Panc1 (cell line): ENCODE measurements at regions not wholly inside any gene's neighbourhood (a gene's known extent, or its start where the extent isn't known, plus 50 kb on each side); places are given as distances from the start of the nearest gene placed in this dataset.

Experiments used
- ATAC-seq: fragments of 200-7000 bp; cut with Tn5 transposase; 2 replicates; pipeline ENCODE4 v1.9.1; 2020; ENCODE audit warnings: mild to moderate bottlenecking, moderate library complexity
- BruUV-seq: library from RNA; stranded (reverse); fragments of 400-500 nt; replicated peaks from 2 replicates; lab custom pipeline; 2021; lab: Mats Ljungman, UMichigan
- CTCF ChIA-PET: fragments of 300-600 bp; sonication (Branson Sonifier 250); formaldehyde crosslinking; loops from one replicate; lab custom pipeline; 2022; ENCODE audit warnings: antibody characterized with exemption; lab: Charles Lee
- POLR2A ChIA-PET: fragments of 300-600 bp; sonication (Branson Sonifier 250); formaldehyde crosslinking; loops from one replicate; lab custom pipeline; 2022; ENCODE audit warnings: antibody characterized with exemption; lab: Charles Lee
- DNase-seq: peaks from one replicate; pipeline ENCODE4 v3.0.0-alpha.2; 2010; ENCODE audit warnings: low read depth, low spot score
- H3K27ac ChIP-seq: 2 replicates; pipeline ENCODE4 v1.5.1; 2011; ENCODE audit warnings: mild to moderate bottlenecking, low read length, inconsistent platforms
- H3K27me3 ChIP-seq: fragments of 200-500 bp; sonication (Bioruptor generic); 2 replicates; pipeline ENCODE4 v1.6.0; 2014; ENCODE audit warnings: low read length, inconsistent platforms; ENCODE audit not compliant: control insufficient read depth, insufficient read depth
- H3K36me3 ChIP-seq: fragments of 200-500 bp; sonication (Bioruptor generic); 2 replicates; pipeline ENCODE4 v1.5.1; 2014; ENCODE audit warnings: inconsistent platforms, mild to moderate bottlenecking, low read length, moderate library complexity; ENCODE audit not compliant: control insufficient read depth, insufficient read depth
- H3K4me1 ChIP-seq: 2 replicates; pipeline ENCODE4 v1.5.1; 2011; ENCODE audit warnings: inconsistent platforms, mild to moderate bottlenecking, low read length, moderate library complexity; ENCODE audit not compliant: control insufficient read depth, insufficient read depth
- H3K4me3 ChIP-seq, 2 experiments: 2 replicates each; pipeline ENCODE4 v1.5.1; 2011 to 2012; ENCODE audit warnings: low read depth in 2 of 2, low read length in 2 of 2, mild to moderate bottlenecking in 2 of 2, inconsistent platforms in 1 of 2, moderate library complexity in 1 of 2
- H3K9me3 ChIP-seq: fragments of 200-500 bp; sonication (Bioruptor generic); 2 replicates; pipeline ENCODE4 v1.5.1; 2014; ENCODE audit warnings: low read depth, mild to moderate bottlenecking, inconsistent platforms, low read length, moderate library complexity; ENCODE audit not compliant: control insufficient read depth, insufficient read depth
- CTCF ChIP-seq: fragments of 450-650 bp; IDR thresholded peaks from 2 replicates; pipeline ENCODE4 v1.5.1; 2017; ENCODE audit warnings: mild to moderate bottlenecking
- POLR2AphosphoS5 ChIP-seq: IDR thresholded peaks from 2 replicates; pipeline ENCODE4 v1.6.1; 2012; ENCODE audit warnings: mild to moderate bottlenecking, low read depth, low read length, moderate library complexity
- REST ChIP-seq, 2 experiments: IDR thresholded peaks; 2 replicates each; pipeline ENCODE4 v1.6.1; 2011 to 2012; ENCODE audit warnings: low read depth in 2 of 2, control low read depth in 1 of 2, low read length in 1 of 2, mild to moderate bottlenecking in 1 of 2, moderate library complexity in 1 of 2; ENCODE audit not compliant: insufficient read depth in 1 of 2
- SIN3A ChIP-seq: IDR thresholded peaks from 2 replicates; pipeline ENCODE4 v1.6.1; 2012; ENCODE audit warnings: low read depth, mild to moderate bottlenecking, low read length, moderate library complexity, borderline replicate concordance; ENCODE audit not compliant: insufficient read depth
- TCF7L2 ChIP-seq: IDR thresholded peaks from 2 replicates; pipeline ENCODE4 v1.6.1; 2011; ENCODE audit warnings: mild to moderate bottlenecking, low read depth, low read length, inconsistent platforms
- in situ Hi-C: cut with HindIII; loops from 2 replicates; pipeline ENCODE4 v1.10.0; 2016; ENCODE audit warnings: low sequenced_read_pairs, low pct_unique_long_range_greater_than_20kb
- intact Hi-C: fragments of 100-400 bp; cut with micrococcal nuclease; formaldehyde crosslinking; loops from one replicate; pipeline ENCODE4 v1.10.0; 2022; ENCODE audit not compliant: unreplicated experiment

DNA sequence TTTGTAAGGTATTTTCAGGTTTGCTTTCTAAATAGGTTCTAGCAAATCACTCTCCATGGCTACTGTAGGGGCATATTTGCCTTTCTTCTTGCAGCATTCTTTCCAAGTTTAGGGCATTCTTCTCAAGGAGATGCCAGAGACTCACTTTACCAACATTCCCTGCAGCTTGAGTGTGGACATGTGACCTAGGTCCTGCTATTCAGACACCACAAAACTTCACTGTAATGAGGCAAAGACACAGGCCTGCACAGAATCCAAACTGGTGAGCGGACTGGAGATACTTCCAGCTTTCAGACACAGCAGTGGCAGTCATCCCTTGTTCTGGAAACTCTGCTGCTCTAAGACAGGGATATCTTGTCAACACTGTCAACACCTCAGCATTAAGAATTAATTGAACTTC is 146.4 kb upstream of the PFN2 start:
- no TSS peak for BruUV-seq
- ChIA-PET CTCF (no interaction called here), POLR2A (no interaction called here)
- ATAC-seq = no peak
- TF ChIP-seq REST (IDR thresholded peaks at IDR 0.05; ENCODE audit: insufficient read depth in 1 of 2, low read depth in 2 of 2, low read length in 1 of 2) = no peak
- TF ChIP-seq TCF7L2 = no peak
- no peak for TF ChIP-seq SIN3A
- no peak for TF ChIP-seq POLR2AphosphoS5
- no peak for TF ChIP-seq CTCF
- no peaks in the 10 kb centered on the region for H3K27me3 ChIP-seq
- intact Hi-C loops (no loop called here), in situ Hi-C loops (no loop called here)
- no peak overlapping the region for H3K4me3 ChIP-seq
- no peaks in the 10 kb centered on the region for H3K4me1 ChIP-seq
- no peak overlapping the region for H3K27ac ChIP-seq
- DNase-seq = no peak
- no peaks in the 10 kb centered on the region for H3K36me3 ChIP-seq
- H3K9me3 ChIP-seq = no peaks in the 10 kb centered on the region

- Histone ChIP-seq H3K4me3 (no peak overlapping the region), H3K9me3 (no peaks in the 10 kb centered on the region), H3K27ac (no peak overlapping the region), H3K27me3 (no peaks in the 10 kb centered on the region), H3K4me1 (no peaks in the 10 kb centered on the region), H3K36me3 (no peaks in the 10 kb centered on the region)
- ATAC-seq (no peak), DNase-seq (no peak)
- in situ Hi-C loops (no loop called here), intact Hi-C loops (no loop called here)
- no peak for TF ChIP-seq SIN3A
- TF ChIP-seq TCF7L2 = no peak
- no peak for TF ChIP-seq REST (IDR thresholded peaks at IDR 0.05; ENCODE audit: insufficient read depth in 1 of 2, low read depth in 2 of 2, low read length in 1 of 2)
- TF ChIP-seq CTCF = no peak
- no peak for TF ChIP-seq POLR2AphosphoS5
- POLR2A ChIA-PET = no interaction called here
- CTCF ChIA-PET = no interaction called here
- BruUV-seq = no TSS peak
These were observed 145.5 kb upstream of the PFN2 start for GRCh38 chr3:150116196-150116595.
